ENCODE measurements at regions not wholly inside any gene's neighbourhood (a gene's known extent, or its start where the extent isn't known, plus 50 kb on each side); places are given as distances from the start of the nearest gene placed in this dataset.

DNA sequence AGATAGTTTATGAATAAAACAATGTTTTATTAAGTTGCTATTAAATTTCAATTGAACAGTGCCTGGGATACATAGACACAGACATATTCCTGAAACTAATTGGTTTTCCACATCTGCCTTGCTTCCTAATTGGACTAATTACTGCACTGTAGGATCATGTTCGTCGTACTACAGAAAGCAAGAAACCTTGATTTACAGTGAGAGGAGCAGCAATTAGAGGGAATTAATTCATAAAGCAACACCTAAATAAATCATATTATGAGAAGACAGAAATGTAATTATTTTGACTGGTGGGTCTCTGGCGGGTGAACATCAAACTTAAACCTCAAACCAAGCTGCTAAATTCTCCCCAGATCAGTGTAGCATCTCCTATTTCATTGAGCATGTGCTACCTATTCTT, 124.6 kb upstream of the CAMK1G start:
- no peaks in the 10 kb centered on the region for H3K4me1 ChIP-seq
- TF ChIP-seq, protein P1, sequence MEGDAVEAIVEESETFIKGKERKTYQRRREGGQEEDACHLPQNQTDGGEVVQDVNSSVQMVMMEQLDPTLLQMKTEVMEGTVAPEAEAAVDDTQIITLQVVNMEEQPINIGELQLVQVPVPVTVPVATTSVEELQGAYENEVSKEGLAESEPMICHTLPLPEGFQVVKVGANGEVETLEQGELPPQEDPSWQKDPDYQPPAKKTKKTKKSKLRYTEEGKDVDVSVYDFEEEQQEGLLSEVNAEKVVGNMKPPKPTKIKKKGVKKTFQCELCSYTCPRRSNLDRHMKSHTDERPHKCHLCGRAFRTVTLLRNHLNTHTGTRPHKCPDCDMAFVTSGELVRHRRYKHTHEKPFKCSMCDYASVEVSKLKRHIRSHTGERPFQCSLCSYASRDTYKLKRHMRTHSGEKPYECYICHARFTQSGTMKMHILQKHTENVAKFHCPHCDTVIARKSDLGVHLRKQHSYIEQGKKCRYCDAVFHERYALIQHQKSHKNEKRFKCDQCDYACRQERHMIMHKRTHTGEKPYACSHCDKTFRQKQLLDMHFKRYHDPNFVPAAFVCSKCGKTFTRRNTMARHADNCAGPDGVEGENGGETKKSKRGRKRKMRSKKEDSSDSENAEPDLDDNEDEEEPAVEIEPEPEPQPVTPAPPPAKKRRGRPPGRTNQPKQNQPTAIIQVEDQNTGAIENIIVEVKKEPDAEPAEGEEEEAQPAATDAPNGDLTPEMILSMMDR (IDR thresholded peaks at IDR 0.05): no peak
- no peak for TF ChIP-seq POLR2AphosphoS5 (IDR thresholded peaks at IDR 0.05)
- TF ChIP-seq EP300 (IDR thresholded peaks at IDR 0.05): no peak
- TF ChIP-seq POLR2A (IDR thresholded peaks at IDR 0.05): no peak
- H3K36me3 ChIP-seq: no peaks in the 10 kb centered on the region
- H3K27me3 ChIP-seq: no peaks in the 10 kb centered on the region
- H3K27ac ChIP-seq: no peak overlapping the region
- H3K4me3 ChIP-seq: no peak overlapping the region
- H3K9me3 ChIP-seq: peaks cover 0 to 10% (median 8%) of the 10 kb centered on the region in 4 donors
- DNase-seq: no peak
- intact Hi-C loops (cut with DNase I): no loop called here
- WGBS, 2 donors: 68 to 92% methylated on average over 3 of the region's 3 CpGs

- no peaks in the 10 kb centered on the region for H3K36me3 ChIP-seq
- intact Hi-C loops (cut with DNase I): no loop called here
- no peaks in the 10 kb centered on the region for H3K4me1 ChIP-seq
- no peak overlapping the region for H3K4me3 ChIP-seq
- no peaks in the 10 kb centered on the region for H3K27me3 ChIP-seq
- no peak for DNase-seq
- H3K9me3 ChIP-seq: peaks cover 0 to 10% (median 8%) of the 10 kb centered on the region in 4 donors
- TF ChIP-seq, protein P1 (IDR thresholded peaks at IDR 0.05): no peak
- no peak overlapping the region for H3K27ac ChIP-seq
Observed at GRCh38 chr1:209461168-209461567, 122.3 kb upstream of the CAMK1G start.

- TF ChIP-seq, protein P1 (IDR thresholded peaks at IDR 0.05): no peak
- TF ChIP-seq POLR2A (IDR thresholded peaks at IDR 0.05): no peak
- TF ChIP-seq POLR2AphosphoS5 (IDR thresholded peaks at IDR 0.05): no peak
- TF ChIP-seq EP300 (IDR thresholded peaks at IDR 0.05): no peak
- no peak for DNase-seq
- intact Hi-C loops (cut with DNase I): no loop called here
- Histone ChIP-seq H3K27ac (no peak overlapping the region), H3K27me3 (no peaks in the 10 kb centered on the region), H3K4me1 (no peaks in the 10 kb centered on the region), H3K9me3 (peaks cover 0 to 10% (median 8%) of the 10 kb centered on the region in 4 donors), H3K4me3 (no peak overlapping the region), H3K36me3 (no peaks in the 10 kb centered on the region)
Observed at GRCh38 chr1:209462433-209462832, 121.1 kb upstream of the CAMK1G start.

- H3K36me3 ChIP-seq: no peaks in the 10 kb centered on the region
- no peaks in the 10 kb centered on the region for H3K27me3 ChIP-seq
- no peak overlapping the region for H3K4me3 ChIP-seq
- no peak overlapping the region for H3K27ac ChIP-seq
- H3K4me1 ChIP-seq: no peaks in the 10 kb centered on the region
- peaks cover 0 to 10% (median 8%) of the 10 kb centered on the region in 4 donors for H3K9me3 ChIP-seq
- WGBS, 2 donors: 94 to 95% methylated on average over 1 of the region's 1 CpG
- intact Hi-C loops (cut with DNase I): no loop called here
- DNase-seq: no peak
- TF ChIP-seq, protein P1 (IDR thresholded peaks at IDR 0.05): no peak
- no peak for TF ChIP-seq POLR2AphosphoS5 (IDR thresholded peaks at IDR 0.05)
- TF ChIP-seq POLR2A (IDR thresholded peaks at IDR 0.05): no peak
- no peak for TF ChIP-seq EP300 (IDR thresholded peaks at IDR 0.05)
Observed at GRCh38 chr1:209463441-209463840, 120.1 kb upstream of the CAMK1G start.

DNA sequence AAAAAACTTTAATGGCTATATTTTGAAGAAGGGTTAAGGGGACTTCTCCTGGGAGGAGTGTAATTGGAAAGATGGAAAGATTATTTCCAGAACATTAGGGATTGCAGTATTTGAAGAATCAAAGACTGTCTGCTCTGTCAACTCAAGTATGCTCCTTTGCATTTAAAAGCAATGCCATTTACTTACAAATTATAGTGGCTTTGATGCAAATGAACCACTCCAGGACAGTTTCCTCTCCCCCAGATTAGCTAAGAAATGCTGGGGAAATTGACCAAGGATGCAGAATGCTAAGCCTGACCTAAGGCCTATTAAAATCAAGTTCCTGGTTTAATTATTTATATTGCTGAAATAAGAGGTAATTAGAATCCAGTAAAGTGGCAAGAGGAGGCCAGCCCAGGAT, 110.5 kb upstream of the CAMK1G start:
- Histone ChIP-seq H3K4me3 (no peak overlapping the region), H3K36me3 (no peaks in the 10 kb centered on the region), H3K4me1 (no peaks in the 10 kb centered on the region), H3K27ac (no peak overlapping the region), H3K9me3 (no peaks in the 10 kb centered on the region), H3K27me3 (no peaks in the 10 kb centered on the region)
- no peak for DNase-seq
- TF ChIP-seq, protein P1 (IDR thresholded peaks at IDR 0.05): no peak
- TF ChIP-seq POLR2AphosphoS5 (IDR thresholded peaks at IDR 0.05) (no peak), POLR2A (IDR thresholded peaks at IDR 0.05) (no peak), EP300 (IDR thresholded peaks at IDR 0.05) (no peak)
- intact Hi-C loops (cut with DNase I): no loop called here

All from sigmoid colon (tissue), 6 donors.